Body of pancreas (tissue), 4 donors: ENCODE measurements at regions not wholly inside any gene's neighbourhood (a gene's known extent, or its start where the extent isn't known, plus 50 kb on each side); places are given as distances from the start of the nearest gene placed in this dataset.
A peak's percentile ranks its signal among the peaks of the same experiment; 100 is the strongest.

Experiments used
- ATAC-seq: fragments of 150-250 bp; one replicate; pipeline ENCODE4 v1.9.1; 2016
- DNase-seq, 4 donors: peaks; one replicate each; pipeline ENCODE4 v3.0.0-alpha.2; 2019
- H3K27ac ChIP-seq, 4 donors: fragments of 200-600 bp; sonication (generic); 1 replicate in 3 of 4; 2 replicates in 1 of 4; pipeline versions ENCODE4 v1.5.1 to v1.6.1; 2016 to 2019; ENCODE audit warnings: mild to moderate bottlenecking in 1 of 4, mixed read lengths in 1 of 4, moderate library complexity in 1 of 4
- H3K27me3 ChIP-seq, 2 donors: fragments of 200-600 bp; sonication (generic); one replicate each; pipeline ENCODE4 v1.6.0; 2016; ENCODE audit warnings: mild to moderate bottlenecking in 1 of 2
- H3K36me3 ChIP-seq, 2 donors: fragments of 200-600 bp; sonication (generic); replicated peaks in 1 of 2; 2 replicates each; pipeline ENCODE4 v1.5.1; 2016; ENCODE audit warnings: low read depth in 2 of 2; ENCODE audit not compliant: insufficient read depth in 1 of 2
- H3K4me1 ChIP-seq: fragments of 200-600 bp; sonication (generic); one replicate; pipeline ENCODE4 v1.6.0; 2016
- H3K4me3 ChIP-seq, 2 donors: fragments of 200-600 bp; sonication (generic); 1 replicate in 1 of 2; 2 replicates in 1 of 2; pipeline ENCODE4 v1.5.1; 2016 to 2019
- H3K9me3 ChIP-seq, 3 donors: fragments of 200-600 bp; sonication (generic); 1 replicate in 2 of 3; 2 replicates in 1 of 3; pipeline ENCODE4 v1.5.1; 2016
- CTCF ChIP-seq, 7 experiments: fragments of 450-650 bp in 4 of 7; fragments of 200-600 bp in 3 of 7; sonication (generic) in 3 of 7; IDR thresholded peaks; one replicate each; pipeline ENCODE4 v1.5.1; 2016 to 2019; ENCODE audit warnings: antibody characterized with exemption in 7 of 7
- POLR2A ChIP-seq, 3 donors: fragments of 450-650 bp; IDR thresholded peaks; one replicate each; pipeline ENCODE4 v1.6.1; 2016; ENCODE audit warnings: antibody characterized with exemption in 3 of 3, mild to moderate bottlenecking in 2 of 3
- WGBS, 2 donors: methylation state at CpG; one replicate each; pipeline ENCODE4 v1.1.5; 2017; 5-methylcytosine and 5-hydroxymethylcytosine counted together
- intact Hi-C: fragments of 100-400 bp; cut with DNase I; formaldehyde crosslinking; loops from one replicate; pipeline ENCODE4 v1.15.1; 2023

GRCh38 chr2:8623958-8624591, 57.8 kb upstream of the ID2 start:
- Histone ChIP-seq H3K27ac (peak overlapping the region in 3 of 4 donors; percentile 45 to 62 (median 51)), H3K27me3 (no peaks in the 10 kb centered on the region), H3K9me3 (no peaks in the 10 kb centered on the region), H3K4me1 (peaks cover 27% of the 10 kb centered on the region), H3K36me3 (no peaks in the 10 kb centered on the region), H3K4me3 (no peak overlapping the region)
- DNase-seq (peak; percentile 50 to 71 (median 68)), ATAC-seq (peak; percentile 65)
- intact Hi-C loops, result no loop called here
- 62 to 73% methylated on average over 4 to 11 of the region's 11 CpGs for WGBS, 2 donors
- TF ChIP-seq POLR2A (IDR thresholded peaks at IDR 0.05) (no peak), CTCF (IDR thresholded peaks at IDR 0.05) (no peak)

GRCh38 chr2:8624855-8625398, 56.9 kb upstream of the ID2 start:
- ATAC-seq (peak; percentile 49), DNase-seq (no peak)
- intact Hi-C loops, result no loop called here
- TF ChIP-seq POLR2A (IDR thresholded peaks at IDR 0.05) (no peak), CTCF (IDR thresholded peaks at IDR 0.05) (no peak)
- peaks cover 27% of the 10 kb centered on the region for H3K4me1 ChIP-seq
- H3K27ac ChIP-seq, result peak overlapping the region in 3 of 4 donors; percentile 45 to 62 (median 51)
- no peaks in the 10 kb centered on the region for H3K9me3 ChIP-seq
- no peak overlapping the region for H3K4me3 ChIP-seq
- H3K36me3 ChIP-seq, result no peaks in the 10 kb centered on the region
- no peaks in the 10 kb centered on the region for H3K27me3 ChIP-seq
- WGBS, 2 donors, result 48 to 56% methylated on average over 14 of the region's 14 CpGs

- ATAC-seq, result peak; percentile 19
- TF ChIP-seq POLR2A (IDR thresholded peaks at IDR 0.05), result no peak
- no peak for TF ChIP-seq CTCF (IDR thresholded peaks at IDR 0.05)
- Histone ChIP-seq H3K36me3 (no peaks in the 10 kb centered on the region), H3K4me1 (peaks cover 27% of the 10 kb centered on the region), H3K27ac (peak overlapping the region in 3 of 4 donors; percentile 45 to 62 (median 51)), H3K9me3 (no peaks in the 10 kb centered on the region), H3K27me3 (no peaks in the 10 kb centered on the region), H3K4me3 (no peak overlapping the region)
- WGBS, 2 donors, result 82% methylated on average over 12 to 20 of the region's 24 CpGs
- DNase-seq, result peak in 2 of 4 donors; percentile 29 to 30
- intact Hi-C loops, result no loop called here
These were observed 56.2 kb upstream of the ID2 start for GRCh38 chr2:8625399-8626300.

GRCh38 chr2:8626572-8626971, 55.3 kb upstream of the ID2 start:
- H3K9me3 ChIP-seq, result no peaks in the 10 kb centered on the region
- 94 to 98% methylated on average over 7 to 8 of the region's 8 CpGs for WGBS, 2 donors
- H3K27me3 ChIP-seq, result no peaks in the 10 kb centered on the region
- H3K4me3 ChIP-seq, result no peak overlapping the region
- H3K36me3 ChIP-seq, result no peaks in the 10 kb centered on the region
- H3K4me1 ChIP-seq, result peaks cover 27% of the 10 kb centered on the region
- TF ChIP-seq POLR2A (IDR thresholded peaks at IDR 0.05), result no peak
- no peak for TF ChIP-seq CTCF (IDR thresholded peaks at IDR 0.05)
- ATAC-seq, result no peak
- intact Hi-C loops, result no loop called here
- no peak overlapping the region for H3K27ac ChIP-seq
- DNase-seq, result no peak
